ENCODE measurements at regions not wholly inside any gene's neighbourhood (a gene's known extent, or its start where the extent isn't known, plus 50 kb on each side); places are given as distances from the start of the nearest gene placed in this dataset.
"Not testable (repeated sequence)": the region's sequence is repeated elsewhere in the genome, so short reads cannot be mapped to it uniquely, and the experiment has no call there.

DNA sequence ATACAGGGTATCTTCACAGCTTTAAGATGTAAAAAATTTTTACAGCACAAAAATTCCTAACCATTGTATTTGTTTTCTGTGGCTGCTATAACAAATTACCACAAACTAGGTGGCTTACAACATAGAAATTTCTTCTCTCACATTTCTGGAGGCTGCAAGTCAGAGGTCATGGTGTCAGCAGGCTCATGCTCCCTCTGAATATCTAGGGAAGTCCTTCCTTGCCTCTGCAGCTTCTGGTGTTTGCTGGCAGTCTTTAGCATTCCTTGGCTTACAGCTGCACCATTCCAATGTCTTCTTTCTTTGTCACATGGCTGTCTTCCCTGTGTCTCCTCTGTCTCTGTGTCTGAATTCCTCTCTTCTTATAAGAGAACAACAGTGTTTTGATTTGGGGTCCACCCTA is 310.2 kb upstream of the SUCLG2 start:
- H3K27ac ChIP-seq (ENCODE audit: low read depth) = no peak overlapping the region
- H3K4me1 ChIP-seq (ENCODE audit: insufficient read depth) = no peaks in the 10 kb centered on the region
- no peak overlapping the region for H3K4me3 ChIP-seq (ENCODE audit: low read depth, low read length)
- no peaks in the 10 kb centered on the region for H3K36me3 ChIP-seq (ENCODE audit: insufficient read depth)
- DNase-seq (ENCODE audit: extremely low spot score) = no peak

DNA sequence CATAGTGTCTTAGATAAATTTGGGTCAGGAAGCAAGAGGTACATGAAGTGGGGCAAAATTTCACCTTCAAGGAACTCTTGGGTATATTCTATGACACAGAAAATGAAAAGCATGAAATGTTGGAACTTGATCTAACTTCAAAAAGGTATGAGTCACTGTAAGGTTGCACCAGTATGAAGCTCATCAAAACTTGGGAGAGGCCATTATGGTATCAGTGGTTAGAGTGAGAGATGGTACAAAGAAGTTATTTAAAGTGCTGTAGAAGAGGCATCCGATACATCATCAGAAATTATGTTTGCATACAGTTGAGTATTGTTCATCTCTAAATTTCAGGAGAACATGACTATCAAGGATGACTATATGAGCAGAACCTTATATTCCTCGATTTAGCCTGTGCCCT is 302.9 kb upstream of the SUCLG2 start:
- H3K4me3 ChIP-seq (ENCODE audit: low read depth, low read length) = no peak overlapping the region
- no peaks in the 10 kb centered on the region for H3K36me3 ChIP-seq (ENCODE audit: insufficient read depth)
- whole genome bisulfite sequencing = 84% methylated on average over 2 of the region's 2 CpGs
- DNase-seq (ENCODE audit: extremely low spot score) = no peak
- H3K27ac ChIP-seq (ENCODE audit: low read depth) = no peak overlapping the region
- H3K4me1 ChIP-seq (ENCODE audit: insufficient read depth) = no peaks in the 10 kb centered on the region

DNA sequence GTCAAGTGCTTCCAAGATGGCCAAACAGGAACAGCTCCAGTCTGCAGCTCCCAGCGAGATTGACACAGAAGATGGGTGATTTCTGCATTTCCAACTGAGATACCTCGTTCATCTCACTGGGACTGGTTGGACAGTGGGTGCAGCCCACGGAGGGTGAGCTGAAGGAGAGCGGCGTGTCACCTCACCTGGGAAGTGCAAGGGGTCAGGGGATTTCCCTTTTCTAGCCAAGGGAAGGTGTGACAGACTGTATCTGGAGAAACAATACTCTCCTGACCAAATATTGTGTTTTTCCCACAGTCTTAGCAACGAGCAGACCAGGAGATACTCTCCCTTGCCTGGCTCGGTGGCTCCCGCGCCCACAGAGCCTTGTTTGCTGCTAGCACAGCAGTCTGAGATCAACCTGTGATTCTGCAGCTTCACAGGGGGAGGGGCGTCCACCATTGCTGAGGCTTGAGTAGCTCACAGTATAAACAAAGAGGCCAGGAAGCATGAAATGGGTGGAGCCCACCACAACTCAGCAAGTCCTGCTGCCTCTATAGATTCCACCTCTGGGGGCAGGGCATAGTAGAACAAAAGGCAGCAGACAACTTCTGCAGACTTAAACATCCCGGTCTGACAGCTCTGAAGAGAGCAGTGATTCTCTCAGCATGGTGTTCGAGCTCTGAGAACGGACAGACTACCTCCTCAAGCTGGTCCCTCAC is 293.5 kb upstream of the SUCLG2 start:
- H3K4me3 ChIP-seq (ENCODE audit: low read depth, low read length) = no peak overlapping the region
- H3K36me3 ChIP-seq (ENCODE audit: insufficient read depth) = no peaks in the 10 kb centered on the region
- DNase-seq (ENCODE audit: extremely low spot score) = no peak
- H3K27ac ChIP-seq (ENCODE audit: low read depth) = no peak overlapping the region
- H3K4me1 ChIP-seq (ENCODE audit: insufficient read depth) = no peaks in the 10 kb centered on the region
- WGBS = 55% methylated on average over 13 of the region's 13 CpGs

DNA sequence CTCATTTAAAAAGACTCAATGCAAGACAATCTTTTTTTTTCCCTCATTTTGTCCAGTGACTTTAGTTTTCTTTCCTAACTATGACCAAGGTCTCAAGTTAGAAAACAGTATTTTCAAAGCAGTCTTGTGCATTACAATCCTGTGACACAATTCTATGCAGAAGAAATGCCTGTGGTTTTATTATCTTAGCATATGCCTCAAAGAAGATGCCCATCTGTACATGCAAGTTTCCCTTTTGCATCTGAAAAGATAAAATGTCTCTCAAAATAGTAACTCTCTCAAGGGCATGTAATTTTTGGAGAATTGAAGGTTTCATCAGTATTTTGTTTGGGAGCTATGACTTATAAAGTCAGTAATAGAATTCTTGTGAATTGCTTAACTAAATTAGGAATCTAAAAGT is 292.0 kb upstream of the SUCLG2 start:
- no peak overlapping the region for H3K27ac ChIP-seq (ENCODE audit: low read depth)
- no peak for DNase-seq (ENCODE audit: extremely low spot score)
- no peaks in the 10 kb centered on the region for H3K36me3 ChIP-seq (ENCODE audit: insufficient read depth)
- no peaks in the 10 kb centered on the region for H3K4me1 ChIP-seq (ENCODE audit: insufficient read depth)
- H3K4me3 ChIP-seq (ENCODE audit: low read depth, low read length) = no peak overlapping the region

DNA sequence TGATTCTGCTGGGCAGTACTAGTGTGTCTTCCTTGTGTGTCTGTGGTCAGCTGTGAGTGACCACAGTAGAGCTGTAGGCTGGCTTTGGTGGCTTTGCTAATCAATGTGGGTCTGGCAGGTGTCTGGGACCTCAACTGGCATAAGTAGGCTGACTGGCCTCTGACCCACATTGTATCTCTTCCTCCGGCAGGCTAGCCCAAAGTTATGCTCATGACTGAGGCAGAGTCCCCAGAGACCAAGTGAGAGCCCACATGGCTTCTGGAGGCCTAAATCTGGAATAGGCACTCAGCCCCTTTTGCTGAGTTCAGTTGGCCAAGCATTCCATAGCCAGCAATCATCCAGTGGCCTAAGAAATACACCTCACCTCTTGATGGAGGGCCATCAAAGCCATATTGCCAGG is 289.1 kb upstream of the SUCLG2 start:
- Histone ChIP-seq H3K36me3 (ENCODE audit: insufficient read depth) (no peaks in the 10 kb centered on the region), H3K4me3 (ENCODE audit: low read depth, low read length) (no peak overlapping the region), H3K27ac (ENCODE audit: low read depth) (no peak overlapping the region), H3K4me1 (ENCODE audit: insufficient read depth) (no peaks in the 10 kb centered on the region)
- no peak for DNase-seq (ENCODE audit: extremely low spot score)
- 95% methylated on average over 1 of the region's 1 CpG for WGBS

DNA sequence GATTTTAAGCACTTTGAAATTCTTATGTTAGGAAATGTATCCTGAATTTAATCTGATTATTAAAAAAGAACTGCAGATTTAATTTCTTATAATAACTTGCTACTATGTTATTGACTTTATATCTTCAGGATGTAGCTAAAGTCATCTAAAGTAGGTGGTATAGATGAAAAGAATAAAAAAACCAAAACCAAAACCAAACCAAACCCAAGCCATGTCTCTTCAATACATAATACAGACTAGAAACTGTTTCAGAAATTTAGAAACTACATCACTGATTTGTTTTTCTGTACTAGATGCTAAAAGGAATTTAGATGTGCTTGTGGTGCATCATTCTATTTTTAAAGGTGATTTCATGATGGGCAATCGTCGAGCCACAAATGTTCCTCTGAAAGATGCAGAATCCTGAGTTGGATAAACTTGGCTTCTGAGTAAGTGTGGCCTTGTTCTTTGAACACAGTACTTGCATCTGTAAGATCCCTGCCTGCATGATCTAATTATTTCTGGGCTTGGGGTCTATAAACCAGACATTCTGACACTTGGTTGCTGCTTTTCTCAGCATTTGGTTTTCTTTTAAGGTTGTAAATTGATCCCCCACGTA is 287.1 kb upstream of the SUCLG2 start:
- DNase-seq (ENCODE audit: extremely low spot score) = no peak
- no peak overlapping the region for H3K27ac ChIP-seq (ENCODE audit: low read depth)
- WGBS = 86% methylated on average over 3 of the region's 3 CpGs
- H3K4me1 ChIP-seq (ENCODE audit: insufficient read depth) = no peaks in the 10 kb centered on the region
- H3K4me3 ChIP-seq (ENCODE audit: low read depth, low read length) = no peak overlapping the region
- no peaks in the 10 kb centered on the region for H3K36me3 ChIP-seq (ENCODE audit: insufficient read depth)

DNA sequence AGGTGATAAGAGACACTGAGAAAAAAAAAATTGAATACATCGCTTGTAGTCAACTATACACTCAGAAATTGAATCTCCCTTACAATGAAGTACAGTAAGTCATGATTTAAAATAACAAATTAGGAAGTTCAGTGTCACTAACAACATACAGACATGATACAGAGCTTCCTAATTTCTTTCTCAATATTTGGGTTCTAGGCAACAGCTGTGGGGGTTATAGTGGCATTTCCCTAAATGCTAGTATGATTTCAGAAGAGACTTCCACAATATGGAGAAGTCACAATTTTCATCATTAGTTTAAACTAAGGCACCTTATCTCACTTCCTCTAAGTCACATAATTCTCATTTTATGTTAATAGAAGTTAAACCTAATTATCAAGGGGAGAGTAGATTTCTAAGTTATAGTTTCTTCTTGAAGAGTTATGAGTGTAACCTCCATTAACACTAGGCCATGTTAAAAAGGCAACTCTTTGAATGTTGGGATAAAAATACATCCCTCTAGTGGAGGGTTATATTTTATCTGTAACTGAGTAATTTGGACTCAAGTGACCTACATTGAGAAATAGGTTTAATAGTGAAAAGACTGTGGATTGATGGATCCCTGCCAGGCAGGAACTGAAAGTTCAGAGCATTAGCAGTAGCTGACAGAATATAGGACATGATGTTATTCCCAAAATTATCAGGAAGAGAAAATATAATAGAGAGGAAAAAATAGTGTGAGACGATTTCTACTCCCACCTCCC is 286.0 kb upstream of the SUCLG2 start:
- H3K27ac ChIP-seq (ENCODE audit: low read depth) = no peak overlapping the region
- H3K36me3 ChIP-seq (ENCODE audit: insufficient read depth) = no peaks in the 10 kb centered on the region
- no peaks in the 10 kb centered on the region for H3K4me1 ChIP-seq (ENCODE audit: insufficient read depth)
- WGBS = 54% methylated on average over 2 of the region's 2 CpGs
- no peak for DNase-seq (ENCODE audit: extremely low spot score)
- H3K4me3 ChIP-seq (ENCODE audit: low read depth, low read length) = no peak overlapping the region

DNA sequence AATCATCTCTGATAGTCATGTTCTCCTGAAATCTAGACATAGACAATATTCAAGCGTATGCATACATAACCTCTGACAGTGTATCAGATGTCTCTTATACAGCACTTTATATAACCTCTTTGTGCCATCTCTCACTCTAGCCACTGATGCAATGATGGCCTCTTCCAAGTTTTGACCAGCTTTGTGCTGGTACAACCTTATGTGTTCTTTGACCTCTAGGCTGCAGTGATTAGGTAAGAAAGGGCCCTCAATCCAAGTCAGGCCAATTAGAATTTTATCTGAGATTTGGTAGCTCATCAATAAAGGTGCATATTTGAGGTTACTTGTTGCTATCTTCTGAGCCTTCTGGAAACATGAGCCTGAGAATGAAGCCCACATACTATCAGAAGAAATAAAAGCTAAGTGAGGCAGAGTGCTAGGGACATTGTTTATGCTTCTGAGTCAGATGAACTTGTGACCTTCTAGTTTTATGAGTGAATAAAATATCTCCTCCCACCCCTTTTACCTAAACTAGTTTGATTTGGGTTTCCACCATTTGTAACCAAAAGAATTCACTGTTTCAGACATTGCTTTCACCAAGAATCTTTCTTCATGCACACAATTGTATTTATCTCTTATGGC is 283.2 kb upstream of the SUCLG2 start:
- 50% methylated on average over 1 of the region's 1 CpG for WGBS
- no peak overlapping the region for H3K27ac ChIP-seq (ENCODE audit: low read depth)
- no peak for DNase-seq (ENCODE audit: extremely low spot score)
- H3K36me3 ChIP-seq (ENCODE audit: insufficient read depth) = no peaks in the 10 kb centered on the region
- H3K4me1 ChIP-seq (ENCODE audit: insufficient read depth) = no peaks in the 10 kb centered on the region
- no peak overlapping the region for H3K4me3 ChIP-seq (ENCODE audit: low read depth, low read length)

DNA sequence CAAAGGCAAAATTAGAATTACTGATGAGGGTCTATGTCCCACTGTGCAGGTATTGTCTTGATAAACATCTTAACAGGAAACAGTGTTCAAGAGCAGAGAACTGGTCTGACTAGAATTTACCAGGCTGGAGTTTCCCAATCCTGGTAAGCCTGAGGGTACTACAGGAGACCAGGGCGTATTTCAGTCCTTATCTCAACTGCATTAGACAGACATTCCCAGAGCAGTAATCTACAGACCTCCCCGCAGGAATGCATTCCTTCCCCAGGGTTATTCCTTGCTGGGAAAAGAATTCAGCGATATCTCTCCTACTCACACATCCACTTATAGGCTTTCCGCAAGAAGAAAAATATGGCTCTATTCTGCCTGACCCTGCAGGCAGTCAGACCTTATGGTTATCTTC is 276.0 kb upstream of the SUCLG2 start:
- 79% methylated on average over 4 of the region's 4 CpGs for WGBS
- H3K36me3 ChIP-seq (ENCODE audit: insufficient read depth); H3K4me1 ChIP-seq (ENCODE audit: insufficient read depth); H3K27ac ChIP-seq (ENCODE audit: low read depth); DNase-seq (ENCODE audit: extremely low spot score); H3K4me3 ChIP-seq (ENCODE audit: low read depth, low read length): not testable (repeated sequence)

DNA sequence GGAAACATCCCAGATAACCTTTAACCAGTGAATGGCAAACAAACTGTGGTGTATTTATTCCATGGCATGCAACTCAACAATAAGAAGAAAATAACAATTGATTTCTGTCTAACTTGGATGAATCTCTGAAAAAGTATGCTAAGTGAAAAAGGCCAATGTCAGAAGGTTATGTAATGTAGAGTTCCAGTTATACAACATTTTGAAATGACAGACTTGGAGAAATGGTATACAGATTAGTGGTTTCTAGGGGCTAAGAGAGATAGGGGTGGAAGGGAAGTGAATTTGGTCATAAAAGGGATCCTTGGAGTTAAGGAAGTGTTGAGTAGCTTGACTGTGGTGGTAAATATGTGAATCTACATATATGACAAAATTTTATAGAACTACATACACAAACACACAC is 269.4 kb upstream of the SUCLG2 start:
- Histone ChIP-seq H3K4me3 (ENCODE audit: low read depth, low read length) (no peak overlapping the region), H3K27ac (ENCODE audit: low read depth) (no peak overlapping the region), H3K36me3 (ENCODE audit: insufficient read depth) (no peaks in the 10 kb centered on the region), H3K4me1 (ENCODE audit: insufficient read depth) (no peaks in the 10 kb centered on the region)
- DNase-seq (ENCODE audit: extremely low spot score) = no peak

DNA sequence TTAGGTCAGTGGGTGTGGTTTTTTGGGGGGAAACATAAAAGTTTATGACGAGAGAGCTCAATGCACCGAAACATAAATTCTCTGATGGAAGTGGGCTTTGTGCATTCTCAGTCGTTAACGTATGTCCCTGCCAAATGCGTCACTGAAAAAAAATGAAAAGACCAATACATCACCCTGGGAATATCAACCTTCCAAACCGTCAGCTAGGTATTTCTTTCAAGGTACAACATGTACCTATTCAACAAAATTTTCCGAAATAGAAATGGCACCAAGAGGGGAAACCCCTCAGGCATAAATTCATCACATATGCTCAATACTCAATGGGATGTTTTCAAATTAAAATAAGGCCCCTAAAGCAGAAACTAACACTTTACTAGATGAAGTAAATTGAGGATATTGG is 266.6 kb upstream of the SUCLG2 start:
- no peak for DNase-seq (ENCODE audit: extremely low spot score)
- Histone ChIP-seq H3K36me3 (ENCODE audit: insufficient read depth) (no peaks in the 10 kb centered on the region), H3K4me3 (ENCODE audit: low read depth, low read length) (no peak overlapping the region), H3K4me1 (ENCODE audit: insufficient read depth) (no peaks in the 10 kb centered on the region), H3K27ac (ENCODE audit: low read depth) (no peak overlapping the region)
- 82% methylated on average over 7 of the region's 7 CpGs for WGBS

DNA sequence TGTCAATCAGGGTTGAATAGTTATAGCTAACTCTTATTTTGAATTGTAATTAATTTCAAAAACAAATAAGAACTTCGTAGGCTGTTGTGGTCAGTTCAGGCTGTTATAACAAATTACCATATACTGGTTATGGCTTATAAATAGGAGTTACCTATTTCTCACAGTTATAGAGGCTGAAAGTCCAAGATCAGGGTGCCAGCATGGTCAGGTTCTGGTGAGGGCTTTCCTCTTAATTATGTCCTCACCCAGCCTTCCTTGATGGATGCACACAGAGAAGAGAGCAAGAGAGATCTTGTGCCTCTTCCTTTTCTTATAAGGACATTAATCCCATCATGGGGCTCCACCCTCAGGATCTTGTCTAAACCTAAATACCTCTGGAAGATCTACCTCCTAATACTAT is 265.9 kb upstream of the SUCLG2 start:
- Histone ChIP-seq H3K27ac (ENCODE audit: low read depth) (no peak overlapping the region), H3K36me3 (ENCODE audit: insufficient read depth) (no peaks in the 10 kb centered on the region), H3K4me3 (ENCODE audit: low read depth, low read length) (no peak overlapping the region), H3K4me1 (ENCODE audit: insufficient read depth) (no peaks in the 10 kb centered on the region)
- 85% methylated on average over 1 of the region's 1 CpG for WGBS
- no peak for DNase-seq (ENCODE audit: extremely low spot score)

DNA sequence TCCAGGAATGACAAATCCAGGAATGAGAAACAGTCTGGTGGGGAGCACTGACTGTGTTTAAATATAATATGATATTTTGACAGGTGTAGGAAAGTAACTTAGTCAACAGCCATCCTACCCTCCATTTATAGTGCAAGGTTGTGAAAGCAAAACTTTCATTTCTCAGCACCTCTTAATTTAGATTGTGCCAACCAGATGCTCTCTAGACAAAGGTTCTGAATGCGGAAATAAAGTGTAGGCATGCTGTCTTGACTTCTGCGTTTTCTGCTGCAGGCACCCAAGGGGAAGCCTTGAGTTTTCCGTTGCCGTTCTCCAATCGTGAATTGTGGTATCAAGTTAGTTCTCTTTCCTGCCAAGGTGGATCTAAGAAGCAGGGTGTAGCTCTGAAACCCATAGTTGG is 261.9 kb upstream of the SUCLG2 start:
- no peak overlapping the region for H3K27ac ChIP-seq (ENCODE audit: low read depth)
- 93% methylated on average over 5 of the region's 5 CpGs for WGBS
- no peak overlapping the region for H3K4me3 ChIP-seq (ENCODE audit: low read depth, low read length)
- H3K36me3 ChIP-seq (ENCODE audit: insufficient read depth) = no peaks in the 10 kb centered on the region
- no peaks in the 10 kb centered on the region for H3K4me1 ChIP-seq (ENCODE audit: insufficient read depth)
- no peak for DNase-seq (ENCODE audit: extremely low spot score)

DNA sequence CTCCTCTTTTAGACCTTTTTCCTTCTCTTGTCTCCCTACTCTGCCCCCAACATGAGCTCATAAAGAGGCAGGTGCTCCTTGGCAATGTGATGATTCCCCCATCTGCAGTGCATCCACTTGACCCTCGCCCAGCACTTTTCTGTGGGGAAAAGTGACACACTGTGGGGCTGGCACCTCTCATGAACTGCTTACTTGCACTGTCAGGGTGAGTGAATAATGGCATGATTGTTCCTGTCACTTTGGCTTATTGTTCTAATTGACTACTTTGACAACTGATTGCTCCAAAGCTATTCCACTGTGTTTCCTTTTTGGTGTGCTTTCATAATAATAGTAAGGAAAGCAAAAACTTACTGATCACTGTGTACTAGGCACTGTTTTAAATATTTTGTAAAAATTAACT is 253.3 kb upstream of the SUCLG2 start:
- H3K36me3 ChIP-seq (ENCODE audit: insufficient read depth) = no peaks in the 10 kb centered on the region
- 72% methylated on average over 1 of the region's 1 CpG for WGBS
- H3K27ac ChIP-seq (ENCODE audit: low read depth) = no peak overlapping the region
- H3K4me1 ChIP-seq (ENCODE audit: insufficient read depth) = no peaks in the 10 kb centered on the region
- H3K4me3 ChIP-seq (ENCODE audit: low read depth, low read length) = no peak overlapping the region
- no peak for DNase-seq (ENCODE audit: extremely low spot score)
